ENCODE measurements at regions not wholly inside any gene's neighbourhood (a gene's known extent, or its start where the extent isn't known, plus 50 kb on each side); places are given as distances from the start of the nearest gene placed in this dataset.
A peak's percentile ranks its signal among the peaks of the same experiment; 100 is the strongest.

- CTCF ChIA-PET = interaction anchor here (2.7 kb wide), 1 partner anchor 8 kb away, joined by 11 read pairs; no protein-coding TSS in a partner anchor
- H3K4me1 ChIP-seq (ENCODE audit: control insufficient read depth, insufficient read depth, low read length) = peaks cover 3% of the 10 kb centered on the region; the same call in 1 of the 2 replicates
These were observed 374.3 kb upstream of the HSF2 start for GRCh38 chr6:122025104-122025503.

DNA sequence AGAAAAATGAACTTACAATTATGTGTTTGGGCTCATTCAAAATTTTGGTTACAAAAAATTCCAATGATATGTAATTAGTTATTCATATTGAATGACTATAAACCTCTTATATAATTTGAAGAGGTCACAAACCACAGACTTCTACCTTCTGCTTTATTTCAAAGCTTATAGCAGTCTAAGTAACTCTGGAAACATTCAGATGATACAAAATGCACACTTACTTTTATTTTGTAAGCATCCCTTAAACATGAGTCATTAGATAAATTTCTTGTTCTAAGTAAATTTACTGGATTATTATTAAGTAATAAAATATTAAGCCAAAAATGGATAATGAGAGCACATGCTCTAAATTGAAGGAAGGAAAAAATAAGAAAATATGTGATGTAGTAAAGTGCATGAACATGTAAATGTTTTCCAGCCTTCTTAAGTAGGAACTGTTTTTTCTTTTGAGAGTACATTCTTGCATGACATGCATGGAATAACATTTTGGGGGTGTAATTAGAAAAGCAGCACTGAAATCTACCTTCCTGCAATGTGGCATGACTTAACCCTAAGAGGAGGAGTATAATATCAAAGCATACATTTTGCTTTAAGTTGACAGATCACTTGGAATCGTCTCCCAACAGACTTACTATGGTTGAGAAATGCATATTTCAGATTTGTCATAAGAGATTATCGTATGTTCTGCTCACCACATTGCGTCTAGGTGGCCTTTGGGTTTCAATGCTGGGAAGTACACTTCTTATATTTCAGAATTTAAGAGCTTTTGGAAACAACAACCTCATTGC, 372.7 kb upstream of the HSF2 start:
- TF ChIP-seq ZNF423 (tag by site-specific recombination; IDR thresholded peaks at IDR 0.05) = no peak
- no peak for TF ChIP-seq GLIS1 (tag by site-specific recombination; IDR thresholded peaks at IDR 0.05)
- no peak for TF ChIP-seq FEZF1 (tag by site-specific recombination; IDR thresholded peaks at IDR 0.05)
- no peak for TF ChIP-seq REPIN1 (tag by site-specific recombination; IDR thresholded peaks at IDR 0.05; ENCODE audit: low read depth)
- no peak overlapping the region for H3K4me3 ChIP-seq (ENCODE audit: low read depth, low read length)
- H3K36me3 ChIP-seq (ENCODE audit: control insufficient read depth in 2 of 2, insufficient read depth in 1 of 2, low read length in 2 of 2) = no peaks in the 10 kb centered on the region
- no peaks in the 10 kb centered on the region for H3K9me3 ChIP-seq (ENCODE audit: control insufficient read depth, insufficient read depth, low read depth, low read length)
- POLR2A ChIA-PET = no interaction called here
- no peak overlapping the region for H3K27ac ChIP-seq (ENCODE audit: extremely low read depth, low read depth, low read length)
- CTCF ChIA-PET = interaction anchor here (0.6 kb wide), 2 partner anchors 177 to 594 kb away, joined by 3 to 4 read pairs; no protein-coding TSS in a partner anchor
- H3K4me1 ChIP-seq (ENCODE audit: control insufficient read depth, insufficient read depth, low read length) = no peaks in the 10 kb centered on the region

More at GRCh38 chr6:122025104-122025503, 374.3 kb upstream of the HSF2 start:
- H3K4me3 ChIP-seq (ENCODE audit: low read depth, low read length) = no peak overlapping the region
- H3K36me3 ChIP-seq (ENCODE audit: control insufficient read depth in 2 of 2, insufficient read depth in 1 of 2, low read length in 2 of 2) = no peaks in the 10 kb centered on the region
- H3K9me3 ChIP-seq (ENCODE audit: control insufficient read depth, insufficient read depth, low read depth, low read length) = no peaks in the 10 kb centered on the region
- H3K27ac ChIP-seq (ENCODE audit: extremely low read depth, low read depth, low read length) = no peak overlapping the region
- TF ChIP-seq, protein P1, sequence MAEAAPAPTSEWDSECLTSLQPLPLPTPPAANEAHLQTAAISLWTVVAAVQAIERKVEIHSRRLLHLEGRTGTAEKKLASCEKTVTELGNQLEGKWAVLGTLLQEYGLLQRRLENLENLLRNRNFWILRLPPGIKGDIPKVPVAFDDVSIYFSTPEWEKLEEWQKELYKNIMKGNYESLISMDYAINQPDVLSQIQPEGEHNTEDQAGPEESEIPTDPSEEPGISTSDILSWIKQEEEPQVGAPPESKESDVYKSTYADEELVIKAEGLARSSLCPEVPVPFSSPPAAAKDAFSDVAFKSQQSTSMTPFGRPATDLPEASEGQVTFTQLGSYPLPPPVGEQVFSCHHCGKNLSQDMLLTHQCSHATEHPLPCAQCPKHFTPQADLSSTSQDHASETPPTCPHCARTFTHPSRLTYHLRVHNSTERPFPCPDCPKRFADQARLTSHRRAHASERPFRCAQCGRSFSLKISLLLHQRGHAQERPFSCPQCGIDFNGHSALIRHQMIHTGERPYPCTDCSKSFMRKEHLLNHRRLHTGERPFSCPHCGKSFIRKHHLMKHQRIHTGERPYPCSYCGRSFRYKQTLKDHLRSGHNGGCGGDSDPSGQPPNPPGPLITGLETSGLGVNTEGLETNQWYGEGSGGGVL (tag by site-specific recombination; IDR thresholded peaks at IDR 0.05) = no peak
- POLR2A ChIA-PET = no interaction called here

- H3K4me1 ChIP-seq (ENCODE audit: control insufficient read depth, insufficient read depth, low read length) = no peaks in the 10 kb centered on the region
These were observed 370.4 kb upstream of the HSF2 start for GRCh38 chr6:122028933-122029522.

DNA sequence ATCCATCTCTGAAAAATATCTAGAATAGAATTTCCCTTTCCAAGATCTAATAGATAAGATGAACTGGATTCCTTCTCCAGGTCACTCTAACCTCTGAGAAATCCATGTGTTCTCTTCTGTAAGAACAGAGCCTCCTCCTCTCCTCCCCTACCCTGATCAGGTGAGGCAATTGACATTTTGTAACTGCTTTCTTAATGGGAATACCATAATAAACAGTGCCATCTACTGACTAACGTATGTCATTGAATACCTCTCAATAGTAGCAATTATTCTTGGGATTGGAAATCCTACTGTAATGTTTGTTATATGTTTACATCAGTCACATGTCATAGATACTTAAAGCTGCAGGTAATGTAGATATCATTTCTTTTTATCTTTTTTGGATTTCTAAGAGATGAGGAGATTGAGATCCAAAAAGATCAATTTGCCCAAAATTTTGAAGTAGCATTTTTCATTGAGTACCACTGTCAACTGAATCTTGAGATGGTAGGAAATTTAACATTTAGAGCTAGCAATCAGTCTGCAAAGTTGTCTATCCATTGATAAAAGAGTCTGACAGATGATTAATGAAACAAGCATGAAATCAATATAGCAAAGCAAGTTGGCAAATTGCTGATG, 365.8 kb upstream of the HSF2 start:
- ChIA-PET POLR2A (no interaction called here), CTCF (interaction anchor here (0.6 to 3.1 kb wide), 38 partner anchors 9 to 1790 kb away, joined by 3 to 35 read pairs (median 4); partner anchors contain the start of gene GJA1)
- no peaks in the 10 kb centered on the region for H3K36me3 ChIP-seq (ENCODE audit: control insufficient read depth in 2 of 2, insufficient read depth in 1 of 2, low read length in 2 of 2)
- TF ChIP-seq SP7 (tag by site-specific recombination; IDR thresholded peaks at IDR 0.05) (peak; percentile 31; the same call in 1 of the 2 replicates), ZNF660 (tag by site-specific recombination; IDR thresholded peaks at IDR 0.05) (peak; percentile 86), ZNF626 (tag by site-specific recombination; IDR thresholded peaks at IDR 0.05) (no peak), CTCF (tag by site-specific recombination; IDR thresholded peaks at IDR 0.05) (peak; percentile 45; the same call in 1 of the 2 replicates), ZNF654 (tag by site-specific recombination; IDR thresholded peaks at IDR 0.05; ENCODE audit: low read depth) (peak; percentile 97), ATF2 (tag by site-specific recombination; IDR thresholded peaks at IDR 0.05; ENCODE audit: low read depth) (peak; percentile 46; the same call in 1 of the 2 replicates), ZNF10 (tag by site-specific recombination; IDR thresholded peaks at IDR 0.05) (peak; percentile 100), ZNF138 (tag by site-specific recombination; IDR thresholded peaks at IDR 0.05; ENCODE audit: borderline replicate concordance) (no peak), SP2 (tag by site-specific recombination; IDR thresholded peaks at IDR 0.05) (no peak)
- TF ChIP-seq, protein P2, sequence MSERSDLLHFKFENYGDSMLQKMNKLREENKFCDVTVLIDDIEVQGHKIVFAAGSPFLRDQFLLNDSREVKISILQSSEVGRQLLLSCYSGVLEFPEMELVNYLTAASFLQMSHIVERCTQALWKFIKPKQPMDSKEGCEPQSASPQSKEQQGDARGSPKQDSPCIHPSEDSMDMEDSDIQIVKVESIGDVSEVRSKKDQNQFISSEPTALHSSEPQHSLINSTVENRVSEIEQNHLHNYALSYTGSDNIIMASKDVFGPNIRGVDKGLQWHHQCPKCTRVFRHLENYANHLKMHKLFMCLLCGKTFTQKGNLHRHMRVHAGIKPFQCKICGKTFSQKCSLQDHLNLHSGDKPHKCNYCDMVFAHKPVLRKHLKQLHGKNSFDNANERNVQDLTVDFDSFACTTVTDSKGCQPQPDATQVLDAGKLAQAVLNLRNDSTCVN (tag by site-specific recombination; optimal IDR thresholded peaks at IDR 0.05) = no peak
- H3K27ac ChIP-seq (ENCODE audit: extremely low read depth, low read depth, low read length) = no peak overlapping the region
- H3K4me1 ChIP-seq (ENCODE audit: control insufficient read depth, insufficient read depth, low read length) = no peaks in the 10 kb centered on the region
- H3K4me3 ChIP-seq (ENCODE audit: low read depth, low read length) = no peak overlapping the region
- no peaks in the 10 kb centered on the region for H3K9me3 ChIP-seq (ENCODE audit: control insufficient read depth, insufficient read depth, low read depth, low read length)

More at GRCh38 chr6:122028933-122029522, 370.4 kb upstream of the HSF2 start:
- no peaks in the 10 kb centered on the region for H3K9me3 ChIP-seq (ENCODE audit: control insufficient read depth, insufficient read depth, low read depth, low read length)
- H3K27ac ChIP-seq (ENCODE audit: extremely low read depth, low read depth, low read length) = no peak overlapping the region
- no peak overlapping the region for H3K4me3 ChIP-seq (ENCODE audit: low read depth, low read length)
- POLR2A ChIA-PET = no interaction called here
- TF ChIP-seq ZNF2 (tag by site-specific recombination; IDR thresholded peaks at IDR 0.05) = no peak
- H3K36me3 ChIP-seq (ENCODE audit: control insufficient read depth in 2 of 2, insufficient read depth in 1 of 2, low read length in 2 of 2) = no peaks in the 10 kb centered on the region
- CTCF ChIA-PET = no interaction called here
